Germinal center (tissue), 1 donor: ENCODE measurements at regions not wholly inside any gene's neighbourhood (a gene's known extent, or its start where the extent isn't known, plus 50 kb on each side); places are given as distances from the start of the nearest gene placed in this dataset.

Source experiments
- DNase-seq: peaks from one replicate; pipeline ENCODE4 v3.0.0; 2012; ENCODE audit warnings: mixed read lengths, low spot score

GRCh38 chr3:111244760-111245159 is 173.1 kb downstream of the NECTIN3 start:
- DNase-seq, result no peak

DNA sequence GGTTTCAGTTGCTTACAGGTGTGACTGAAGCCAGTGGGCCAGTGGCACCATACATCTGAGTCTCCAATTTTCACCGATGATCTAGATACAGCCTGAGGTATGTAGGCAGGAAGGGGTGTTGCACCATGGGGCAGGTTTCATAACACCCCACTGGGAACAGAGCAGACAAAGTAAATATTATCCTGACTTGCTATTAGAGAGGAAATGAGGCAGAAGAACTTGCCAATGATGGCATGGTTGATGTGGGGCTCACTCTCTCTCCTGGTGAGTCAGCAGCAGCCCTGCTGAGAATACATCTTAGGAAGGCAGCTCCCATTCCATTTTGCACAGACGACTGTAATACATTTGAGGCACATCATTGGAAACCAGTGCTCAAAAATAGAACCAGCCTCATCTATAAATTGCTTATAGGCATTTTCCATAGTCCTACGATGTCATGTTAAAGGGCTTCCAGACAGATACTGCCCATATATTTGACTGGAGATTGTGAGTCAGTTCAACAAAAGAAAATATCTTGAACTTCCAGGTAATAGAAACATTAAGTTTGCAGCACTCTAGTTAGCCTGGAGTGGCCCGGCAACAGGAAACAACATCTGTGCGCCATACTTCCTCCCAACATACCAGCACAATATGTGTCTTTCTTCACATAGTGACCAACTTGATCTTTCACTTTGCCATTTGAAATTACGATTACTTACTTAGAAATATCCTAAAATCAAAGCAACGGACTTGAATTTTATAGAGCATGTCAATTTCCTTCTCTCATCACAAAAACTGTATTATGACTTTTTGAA is 175.5 kb downstream of the NECTIN3 start:
- DNase-seq, result no peak

GRCh38 chr3:111248406-111248805 is 176.8 kb downstream of the NECTIN3 start:
- no peak for DNase-seq

DNA sequence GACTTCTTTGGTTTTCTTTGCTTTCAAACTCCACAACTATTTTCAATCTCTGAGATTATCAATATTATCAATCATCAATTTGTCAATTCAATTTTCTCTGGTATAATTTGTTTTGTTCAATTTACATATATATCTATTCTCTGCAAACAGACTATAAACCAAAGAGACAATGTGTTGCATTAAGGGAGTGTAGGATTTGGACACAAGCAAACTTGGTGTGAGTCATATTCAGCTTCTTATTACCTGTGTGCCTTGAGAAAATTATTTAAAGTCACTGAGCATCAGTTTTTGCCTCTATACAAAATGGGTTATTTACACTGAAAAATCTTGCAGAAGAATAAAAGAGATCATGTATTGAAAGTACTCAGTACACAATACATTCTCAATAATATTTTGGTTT is 177.8 kb downstream of the NECTIN3 start:
- no peak for DNase-seq

- DNase-seq, result no peak
Measured at GRCh38 chr3:111252779-111253178, 181.2 kb downstream of the NECTIN3 start.

GRCh38 chr3:111253733-111254132 is 182.1 kb downstream of the NECTIN3 start:
- DNase-seq, result no peak

DNA sequence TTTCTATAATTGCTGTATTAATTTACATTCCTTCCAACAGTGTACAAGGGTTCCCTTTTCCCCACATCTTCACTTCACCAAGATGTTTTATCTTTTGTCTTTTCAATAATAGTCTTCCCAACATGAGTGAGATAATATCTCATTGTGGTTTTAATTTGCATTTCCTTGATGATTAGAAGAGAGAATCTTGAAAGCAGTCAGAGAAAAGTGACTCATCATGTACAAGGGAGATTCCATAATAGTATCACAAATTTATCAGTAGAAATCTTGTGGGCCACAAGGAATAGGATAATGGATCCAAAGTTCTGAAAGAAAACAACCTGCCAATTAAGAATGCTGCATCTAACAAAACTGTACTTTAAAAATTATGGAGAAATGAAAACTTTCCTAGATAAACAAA is 189.3 kb downstream of the NECTIN3 start:
- no peak for DNase-seq

DNA sequence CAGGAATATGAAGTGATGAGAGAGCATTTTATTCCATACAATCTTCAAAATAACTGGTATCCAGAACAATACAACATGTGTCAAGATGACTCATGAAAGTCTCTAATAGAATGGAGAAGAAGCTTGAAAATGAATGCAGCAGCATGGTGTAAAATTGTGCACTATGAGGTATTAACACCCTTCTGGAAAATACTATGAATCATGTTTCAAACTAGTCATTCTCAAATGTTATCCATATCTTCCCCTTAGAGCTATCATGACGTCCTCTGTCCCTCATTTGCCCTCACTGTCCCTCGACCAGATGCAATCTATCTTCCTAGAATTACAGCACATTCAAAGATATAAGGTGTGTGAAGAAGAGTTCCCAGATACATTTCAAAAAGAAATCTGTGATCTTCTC is 198.2 kb downstream of the NECTIN3 start:
- DNase-seq, result no peak

GRCh38 chr3:111277226-111277625 is 205.6 kb downstream of the NECTIN3 start:
- no peak for DNase-seq

DNA sequence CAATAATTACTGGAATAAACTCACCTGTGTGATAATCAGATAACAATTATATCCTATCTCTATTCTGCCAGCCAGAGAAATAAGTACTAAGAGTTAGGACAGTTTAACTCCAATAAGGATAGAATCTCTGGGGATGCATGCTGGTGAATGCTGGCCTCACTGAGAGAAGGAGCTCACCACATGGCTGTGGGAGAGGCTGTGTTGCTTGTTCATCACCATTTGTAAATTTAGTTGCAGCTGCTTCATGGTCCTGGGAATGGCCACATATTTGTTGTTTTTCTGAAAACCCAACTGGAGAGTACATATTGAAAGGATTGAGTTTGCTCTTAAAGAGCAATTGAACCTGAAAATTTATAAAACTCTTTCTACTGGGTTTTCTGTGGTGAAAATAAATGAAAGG is 207.3 kb downstream of the NECTIN3 start:
- DNase-seq, result no peak

DNA sequence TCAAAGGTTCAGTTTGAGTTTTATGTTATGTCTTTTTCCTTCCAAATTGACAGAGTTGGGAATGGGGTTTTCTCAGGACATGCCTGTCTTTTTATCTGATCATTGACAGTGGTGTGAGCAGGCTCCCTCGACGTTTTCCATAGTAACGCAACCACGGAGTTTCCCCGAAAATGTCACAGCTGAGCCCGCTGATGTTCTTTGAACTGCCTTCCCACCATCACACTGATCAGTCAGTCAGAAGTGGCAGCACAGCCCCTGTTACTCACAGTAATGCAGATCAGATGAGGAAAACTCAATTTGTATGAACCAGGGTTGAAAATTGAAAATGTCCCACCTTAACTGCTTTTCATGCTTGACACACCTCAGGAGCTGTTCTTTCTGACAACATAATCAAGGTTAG is 210.4 kb downstream of the NECTIN3 start:
- no peak for DNase-seq

- no peak for DNase-seq
Measured at GRCh38 chr3:111283165-111283564, 211.5 kb downstream of the NECTIN3 start.

GRCh38 chr3:111284503-111285183 is 213.0 kb downstream of the NECTIN3 start:
- no peak for DNase-seq

DNA sequence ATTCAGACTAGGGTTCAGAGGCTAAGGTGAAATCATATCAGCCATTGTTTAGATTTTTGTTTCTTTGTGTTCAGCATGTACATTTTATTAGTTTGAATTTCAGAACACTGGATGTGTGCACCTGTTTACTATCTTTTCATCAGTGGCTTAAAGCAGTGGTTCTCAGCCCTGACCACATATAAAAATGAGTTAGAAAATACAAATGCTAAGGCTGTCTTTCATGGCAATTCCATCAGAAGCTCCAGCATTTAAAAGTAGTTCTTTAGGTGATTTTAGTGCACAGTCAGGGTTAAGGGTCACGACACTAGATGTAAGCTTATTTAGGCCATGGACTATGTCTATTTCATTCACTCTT is 213.5 kb downstream of the NECTIN3 start:
- no peak for DNase-seq

GRCh38 chr3:111285694-111286093 is 214.1 kb downstream of the NECTIN3 start:
- DNase-seq, result no peak

DNA sequence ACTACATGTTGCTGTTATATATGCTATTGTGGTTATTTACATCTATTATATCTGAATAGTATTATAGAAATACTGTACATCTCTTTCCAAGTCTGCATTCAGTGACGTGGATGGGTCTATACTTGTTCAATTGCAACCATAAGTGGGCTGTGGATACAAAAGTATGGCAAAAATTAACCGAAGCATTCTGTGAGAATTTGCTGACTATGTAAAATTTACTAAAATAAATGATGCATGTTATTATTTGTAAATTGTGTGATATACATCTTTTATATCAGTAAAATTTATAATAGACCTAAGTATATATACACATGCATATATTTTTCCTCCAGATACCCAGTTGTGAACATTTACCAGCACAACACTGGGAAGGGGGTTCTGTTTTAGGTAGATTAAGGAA is 215.1 kb downstream of the NECTIN3 start:
- DNase-seq, result no peak

DNA sequence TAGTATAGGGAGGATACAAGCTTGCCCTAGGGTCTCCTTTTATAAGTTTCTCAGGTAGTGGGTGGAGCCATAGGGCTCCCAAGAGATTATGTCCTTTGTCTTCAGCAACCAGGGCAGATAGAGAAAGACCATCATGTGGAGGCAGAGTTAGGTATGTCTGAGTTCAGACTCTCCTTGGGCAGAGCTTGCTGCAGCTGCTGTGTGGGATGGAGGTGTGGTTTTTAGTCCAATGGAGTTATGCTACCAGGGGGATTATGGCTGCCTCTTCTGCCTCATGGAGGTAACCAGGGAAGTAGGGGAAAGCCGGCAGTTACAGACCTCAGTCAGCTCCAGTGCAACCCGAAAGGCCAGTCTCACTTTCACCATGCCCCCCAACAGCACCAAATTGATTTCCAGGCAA is 220.5 kb downstream of the NECTIN3 start:
- DNase-seq, result no peak

GRCh38 chr3:111299192-111299615 is 227.6 kb downstream of the NECTIN3 start:
- no peak for DNase-seq

- no peak for DNase-seq
Measured at GRCh38 chr3:111301238-111301798, 229.7 kb downstream of the NECTIN3 start.

GRCh38 chr3:111302063-111302462 is 230.4 kb downstream of the NECTIN3 start:
- DNase-seq, result no peak

- no peak for DNase-seq
Measured at GRCh38 chr3:111303760-111304159, 232.1 kb downstream of the NECTIN3 start.

DNA sequence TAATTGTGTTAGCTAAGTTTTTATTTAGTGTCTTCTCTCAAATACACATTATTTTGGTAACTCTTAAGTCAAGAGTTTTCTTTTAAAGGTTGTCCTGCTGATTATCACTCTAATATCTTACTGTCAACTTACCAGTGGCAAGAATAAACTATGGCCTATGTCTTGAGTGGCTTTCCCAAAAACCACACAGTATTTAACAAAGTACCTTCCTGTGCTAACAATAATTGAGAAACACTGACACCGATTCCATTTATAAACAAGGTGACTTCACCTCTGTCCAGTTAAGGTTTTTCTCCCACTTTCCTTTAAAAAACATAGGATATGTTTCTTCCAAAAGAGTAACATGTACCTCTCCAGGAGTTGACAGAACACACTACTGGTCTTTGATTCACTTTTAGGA is 234.3 kb upstream of the CD96 start:
- DNase-seq, result no peak

GRCh38 chr3:111311126-111311525 is 230.9 kb upstream of the CD96 start:
- DNase-seq, result no peak
